A673 (cell line): ENCODE measurements at regions not wholly inside any gene's neighbourhood (a gene's known extent, or its start where the extent isn't known, plus 50 kb on each side); places are given as distances from the start of the nearest gene placed in this dataset.

Experiments used
- CTCF ChIP-seq: fragments of 300-800, 200-600 bp; sonication (generic); conservative IDR thresholded peaks from 2 replicates; pipeline ENCODE4 v1.5.1; 2017; ENCODE audit warnings: low read depth, mild to moderate bottlenecking, antibody characterized with exemption, low read length, moderate library complexity, mixed read lengths
- EZH2 ChIP-seq: fragments of 200-600 bp; sonication (generic); IDR thresholded peaks from 2 replicates; pipeline ENCODE4 v1.6.1; 2017; ENCODE audit warnings: borderline replicate concordance, low read depth, mild to moderate bottlenecking, mixed read lengths, antibody characterized with exemption, low read length; ENCODE audit not compliant: poor library complexity, severe bottlenecking

GRCh38 chr2:48120112-48120511 lies 194.4 kb upstream of the FOXN2 start:
- no peak for TF ChIP-seq CTCF
- TF ChIP-seq EZH2: no peak
